SU-DHL-6 (cell line): ENCODE measurements at regions not wholly inside any gene's neighbourhood (a gene's known extent, or its start where the extent isn't known, plus 50 kb on each side); places are given as distances from the start of the nearest gene placed in this dataset.

Source experiments
- EZH2phosphoT487 ChIP-seq: fragments of 200-600 bp; sonication (generic), shearing (Covaris generic); conservative IDR thresholded peaks from 2 replicates; pipeline ENCODE4 v1.6.1; 2018; ENCODE audit warnings: mild to moderate bottlenecking, antibody characterized with exemption, low read length, moderate library complexity, mixed read lengths
- TF ChIP-seq, protein P1 (sequence below): fragments of 200-600 bp; sonication (generic); IDR thresholded peaks from one replicate; pipeline ENCODE4 v1.5.1; 2017; ENCODE audit warnings: antibody characterized with exemption, mild to moderate bottlenecking, low read length, moderate library complexity; ENCODE audit not compliant: insufficient read depth, poor library complexity, severe bottlenecking

DNA sequence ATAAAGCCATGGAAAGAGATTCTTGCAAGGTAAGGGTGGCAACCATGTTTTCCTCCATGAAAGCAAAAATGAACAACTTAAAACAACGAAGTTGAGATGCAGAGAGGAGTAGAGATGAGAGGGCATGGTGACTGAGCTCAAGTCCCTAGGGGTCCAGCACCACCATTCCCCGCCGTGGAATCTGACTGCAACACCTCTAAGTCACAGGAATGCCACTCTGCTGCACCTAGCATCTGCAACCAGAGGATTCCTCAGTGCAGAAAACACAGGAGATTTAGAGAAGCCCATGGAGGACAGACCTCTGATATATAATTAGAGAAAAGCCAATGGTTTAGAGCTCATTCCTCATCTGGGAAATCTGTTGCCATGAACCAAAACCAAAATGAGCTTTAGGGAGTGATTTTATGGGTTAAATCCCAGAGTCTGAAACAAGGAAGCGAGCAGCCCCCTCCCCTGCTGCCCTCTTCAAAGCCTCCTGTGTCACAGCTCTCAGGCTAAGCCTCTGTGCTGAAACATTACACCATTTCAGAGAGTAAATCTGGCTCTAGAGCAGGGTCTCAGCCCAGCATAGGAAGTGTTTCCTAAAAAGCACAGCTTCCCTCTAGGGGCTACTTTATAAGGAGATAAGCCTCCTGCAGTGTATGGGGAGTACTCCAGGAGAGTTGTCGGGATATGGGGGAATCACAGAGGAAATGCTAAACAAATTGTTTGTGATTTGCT lies 1043.6 kb downstream of the UQCRFS1 start:
- TF ChIP-seq, protein P1, sequence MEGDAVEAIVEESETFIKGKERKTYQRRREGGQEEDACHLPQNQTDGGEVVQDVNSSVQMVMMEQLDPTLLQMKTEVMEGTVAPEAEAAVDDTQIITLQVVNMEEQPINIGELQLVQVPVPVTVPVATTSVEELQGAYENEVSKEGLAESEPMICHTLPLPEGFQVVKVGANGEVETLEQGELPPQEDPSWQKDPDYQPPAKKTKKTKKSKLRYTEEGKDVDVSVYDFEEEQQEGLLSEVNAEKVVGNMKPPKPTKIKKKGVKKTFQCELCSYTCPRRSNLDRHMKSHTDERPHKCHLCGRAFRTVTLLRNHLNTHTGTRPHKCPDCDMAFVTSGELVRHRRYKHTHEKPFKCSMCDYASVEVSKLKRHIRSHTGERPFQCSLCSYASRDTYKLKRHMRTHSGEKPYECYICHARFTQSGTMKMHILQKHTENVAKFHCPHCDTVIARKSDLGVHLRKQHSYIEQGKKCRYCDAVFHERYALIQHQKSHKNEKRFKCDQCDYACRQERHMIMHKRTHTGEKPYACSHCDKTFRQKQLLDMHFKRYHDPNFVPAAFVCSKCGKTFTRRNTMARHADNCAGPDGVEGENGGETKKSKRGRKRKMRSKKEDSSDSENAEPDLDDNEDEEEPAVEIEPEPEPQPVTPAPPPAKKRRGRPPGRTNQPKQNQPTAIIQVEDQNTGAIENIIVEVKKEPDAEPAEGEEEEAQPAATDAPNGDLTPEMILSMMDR, result no peak
- no peak for TF ChIP-seq EZH2phosphoT487
